ENCODE measurements at regions not wholly inside any gene's neighbourhood (a gene's known extent, or its start where the extent isn't known, plus 50 kb on each side); places are given as distances from the start of the nearest gene placed in this dataset.

DNA sequence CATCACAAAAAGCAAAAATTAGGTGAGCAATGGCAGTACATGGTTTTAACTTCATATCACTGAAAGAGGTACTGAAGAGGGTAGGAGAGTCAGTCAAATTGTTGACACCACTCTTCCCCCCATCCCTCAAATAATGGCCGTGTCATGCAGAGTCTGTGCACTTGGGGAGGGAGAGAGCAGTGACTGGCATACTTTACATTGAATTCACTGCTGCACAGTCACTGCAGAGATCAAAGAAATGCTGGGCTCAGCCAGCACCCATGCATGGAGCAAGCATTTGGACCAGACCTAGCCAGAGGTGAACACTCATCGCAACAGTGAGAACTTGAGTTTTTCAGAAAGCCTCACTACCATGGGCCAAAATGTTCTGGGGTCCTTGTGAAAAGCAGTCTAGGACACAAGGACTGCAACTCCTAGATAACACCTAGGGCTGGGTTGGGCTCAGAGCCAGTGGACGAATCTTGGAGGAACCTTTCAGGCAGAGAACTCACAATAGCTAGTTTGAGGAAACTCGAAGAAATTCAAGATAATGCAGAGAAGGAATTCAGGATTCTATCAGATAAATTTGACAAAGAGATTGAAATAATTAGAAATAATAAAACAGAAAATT lies 112.9 kb downstream of the NR4A2 start:
- no peak for DNase-seq
- Histone ChIP-seq H3K27ac (no peak overlapping the region), H3K9me3 (no peaks in the 10 kb centered on the region), H3K4me3 (no peak overlapping the region), H3K27me3 (no peaks in the 10 kb centered on the region), H3K4me1 (no peaks in the 10 kb centered on the region), H3K36me3 (no peaks in the 10 kb centered on the region)
- TF ChIP-seq POLR2A (IDR thresholded peaks at IDR 0.05), result no peak
- TF ChIP-seq, protein P1, sequence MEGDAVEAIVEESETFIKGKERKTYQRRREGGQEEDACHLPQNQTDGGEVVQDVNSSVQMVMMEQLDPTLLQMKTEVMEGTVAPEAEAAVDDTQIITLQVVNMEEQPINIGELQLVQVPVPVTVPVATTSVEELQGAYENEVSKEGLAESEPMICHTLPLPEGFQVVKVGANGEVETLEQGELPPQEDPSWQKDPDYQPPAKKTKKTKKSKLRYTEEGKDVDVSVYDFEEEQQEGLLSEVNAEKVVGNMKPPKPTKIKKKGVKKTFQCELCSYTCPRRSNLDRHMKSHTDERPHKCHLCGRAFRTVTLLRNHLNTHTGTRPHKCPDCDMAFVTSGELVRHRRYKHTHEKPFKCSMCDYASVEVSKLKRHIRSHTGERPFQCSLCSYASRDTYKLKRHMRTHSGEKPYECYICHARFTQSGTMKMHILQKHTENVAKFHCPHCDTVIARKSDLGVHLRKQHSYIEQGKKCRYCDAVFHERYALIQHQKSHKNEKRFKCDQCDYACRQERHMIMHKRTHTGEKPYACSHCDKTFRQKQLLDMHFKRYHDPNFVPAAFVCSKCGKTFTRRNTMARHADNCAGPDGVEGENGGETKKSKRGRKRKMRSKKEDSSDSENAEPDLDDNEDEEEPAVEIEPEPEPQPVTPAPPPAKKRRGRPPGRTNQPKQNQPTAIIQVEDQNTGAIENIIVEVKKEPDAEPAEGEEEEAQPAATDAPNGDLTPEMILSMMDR (IDR thresholded peaks at IDR 0.05), result no peak

DNA sequence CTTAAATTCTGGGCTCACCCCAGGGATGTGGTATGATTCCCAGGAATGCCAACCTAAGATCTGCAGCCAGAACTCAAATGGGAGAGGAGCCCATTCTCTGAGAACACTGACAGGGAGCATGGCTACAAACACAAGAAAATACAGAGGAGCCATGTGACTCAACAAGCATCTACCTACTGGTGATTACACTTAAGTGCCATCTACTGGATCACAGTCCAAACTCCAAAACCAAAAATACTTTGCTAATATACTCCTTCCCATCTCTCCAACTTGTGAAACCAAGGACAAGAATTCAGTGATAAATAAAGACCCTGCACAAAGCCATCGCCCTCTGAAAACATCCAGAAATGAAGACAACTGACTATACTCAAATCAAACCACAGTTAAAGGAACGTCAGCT lies 116.9 kb downstream of the NR4A2 start:
- no peak for DNase-seq
- Histone ChIP-seq H3K4me1 (no peaks in the 10 kb centered on the region), H3K27ac (no peak overlapping the region), H3K27me3 (no peaks in the 10 kb centered on the region), H3K9me3 (no peaks in the 10 kb centered on the region), H3K4me3 (no peak overlapping the region), H3K36me3 (no peaks in the 10 kb centered on the region)
- no peak for TF ChIP-seq POLR2A (IDR thresholded peaks at IDR 0.05)

DNA sequence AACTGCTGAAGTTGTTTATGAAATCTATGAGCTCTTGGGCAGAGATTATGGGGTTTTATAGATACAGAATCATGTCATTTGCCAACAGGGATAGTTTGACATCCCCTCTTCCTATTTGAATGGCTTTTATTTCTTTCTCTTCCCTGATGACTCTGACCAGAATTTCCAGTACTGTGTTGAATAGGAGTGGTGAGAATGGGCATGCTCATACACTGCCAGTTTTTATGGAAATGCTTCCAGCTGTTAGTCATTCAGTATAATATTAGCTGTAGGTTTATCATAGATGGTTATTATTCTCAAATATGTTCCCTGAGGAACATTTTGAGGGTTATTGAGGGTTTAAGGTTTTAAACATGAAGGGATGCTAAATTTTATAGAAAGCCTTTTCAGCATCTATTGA lies 121.2 kb downstream of the NR4A2 start:
- H3K4me3 ChIP-seq, result no peak overlapping the region
- no peaks in the 10 kb centered on the region for H3K9me3 ChIP-seq
- no peak overlapping the region for H3K27ac ChIP-seq
- H3K36me3 ChIP-seq, result no peaks in the 10 kb centered on the region
- no peaks in the 10 kb centered on the region for H3K4me1 ChIP-seq
- no peak for TF ChIP-seq POLR2A (IDR thresholded peaks at IDR 0.05)
- TF ChIP-seq, protein P1 (IDR thresholded peaks at IDR 0.05), result no peak
- DNase-seq, result no peak
- H3K27me3 ChIP-seq, result no peaks in the 10 kb centered on the region

DNA sequence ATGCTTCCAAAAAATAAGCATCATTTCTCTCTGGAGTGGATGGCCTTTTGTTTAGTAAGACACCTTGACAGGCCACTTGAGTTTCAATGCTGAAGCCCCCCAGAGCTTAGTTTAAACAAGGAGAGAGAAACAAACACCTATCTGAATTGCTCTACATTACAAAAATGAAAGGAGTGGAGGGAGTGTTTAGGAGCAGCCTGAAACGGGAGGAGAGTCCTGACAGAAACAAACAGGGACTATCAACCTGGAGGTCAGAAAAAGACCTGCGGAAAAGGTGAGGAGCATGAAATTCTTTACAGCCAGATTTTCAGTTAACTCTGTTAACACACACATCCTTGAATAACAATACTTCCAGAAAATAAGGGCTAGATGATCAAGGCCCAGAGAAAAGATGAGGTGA lies 126.2 kb downstream of the NR4A2 start:
- no peak overlapping the region for H3K27ac ChIP-seq
- no peaks in the 10 kb centered on the region for H3K36me3 ChIP-seq
- no peaks in the 10 kb centered on the region for H3K9me3 ChIP-seq
- no peak overlapping the region for H3K4me3 ChIP-seq
- no peaks in the 10 kb centered on the region for H3K27me3 ChIP-seq
- H3K4me1 ChIP-seq, result no peaks in the 10 kb centered on the region
- no peak for DNase-seq
- TF ChIP-seq, protein P1 (IDR thresholded peaks at IDR 0.05), result no peak
- TF ChIP-seq POLR2A (IDR thresholded peaks at IDR 0.05), result no peak

DNA sequence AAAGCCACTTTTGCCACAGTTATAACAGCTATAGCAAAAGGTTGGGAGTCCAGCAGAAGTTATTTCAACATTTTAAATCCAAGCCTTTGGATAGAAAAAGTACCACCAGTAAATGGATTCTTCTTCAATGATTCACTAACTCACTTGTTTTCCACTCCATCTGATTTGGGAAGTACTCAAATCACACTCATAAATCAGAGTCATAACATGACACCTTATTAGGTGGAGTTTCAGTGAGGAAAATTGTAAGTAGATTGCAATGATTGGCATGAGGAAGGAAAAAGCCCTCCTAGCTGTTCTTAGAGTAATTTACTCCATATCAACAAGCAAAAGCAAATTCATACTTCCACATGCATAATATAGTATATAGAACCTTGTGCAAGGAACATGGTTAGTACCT lies 132.9 kb downstream of the NR4A2 start:
- no peak for DNase-seq
- H3K4me1 ChIP-seq, result no peaks in the 10 kb centered on the region
- H3K9me3 ChIP-seq, result no peaks in the 10 kb centered on the region
- no peak overlapping the region for H3K4me3 ChIP-seq
- no peak for TF ChIP-seq POLR2A (IDR thresholded peaks at IDR 0.05)
- TF ChIP-seq, protein P1 (IDR thresholded peaks at IDR 0.05), result no peak
- H3K27ac ChIP-seq, result no peak overlapping the region
- H3K36me3 ChIP-seq, result no peaks in the 10 kb centered on the region
- H3K27me3 ChIP-seq, result no peaks in the 10 kb centered on the region

DNA sequence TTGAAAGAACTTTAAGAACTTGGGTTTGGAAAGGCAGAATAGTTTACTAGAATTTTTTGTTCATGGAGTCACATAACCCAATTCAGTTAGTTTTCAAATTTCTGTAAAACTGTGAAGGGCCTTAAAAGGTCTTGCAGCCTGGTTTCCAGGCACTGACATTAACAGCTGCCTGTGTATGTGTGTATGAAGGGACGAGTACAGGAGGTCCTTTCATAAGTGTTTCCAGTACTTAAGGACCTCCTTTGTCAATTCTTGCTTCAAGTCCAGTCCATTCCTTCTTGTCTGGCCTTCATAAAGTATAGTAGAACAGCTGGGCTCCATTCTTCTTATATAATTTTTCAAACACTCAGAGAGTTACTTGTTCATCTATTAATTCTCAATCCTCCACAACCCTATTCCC lies 136.5 kb downstream of the NR4A2 start:
- Histone ChIP-seq H3K27me3 (no peaks in the 10 kb centered on the region), H3K4me1 (no peaks in the 10 kb centered on the region), H3K27ac (no peak overlapping the region), H3K36me3 (no peaks in the 10 kb centered on the region), H3K9me3 (no peaks in the 10 kb centered on the region), H3K4me3 (no peak overlapping the region)
- DNase-seq, result no peak
- TF ChIP-seq POLR2A (IDR thresholded peaks at IDR 0.05), result no peak
- TF ChIP-seq, protein P1 (IDR thresholded peaks at IDR 0.05), result no peak

Measured in Peyer's patch (tissue), 4 donors.